Peyer's patch (tissue), 4 donors: ENCODE measurements at regions not wholly inside any gene's neighbourhood (a gene's known extent, or its start where the extent isn't known, plus 50 kb on each side); places are given as distances from the start of the nearest gene placed in this dataset.

ENCODE experiments used
- DNase-seq, 3 donors: peaks; one replicate each; pipeline ENCODE4 v3.0.0-alpha.2; 2017 to 2019
- H3K27ac ChIP-seq, 4 donors: fragments of 200-600 bp; sonication (generic); one replicate each; pipeline ENCODE4 v1.5.1; 2016 to 2019
- H3K27me3 ChIP-seq, 2 donors: fragments of 200-600 bp; sonication (generic); one replicate each; pipeline ENCODE4 v1.5.1; 2019
- H3K36me3 ChIP-seq, 3 donors: fragments of 200-600 bp; sonication (generic); one replicate each; pipeline ENCODE4 v1.5.1; 2016 to 2019
- H3K4me1 ChIP-seq, 4 donors: fragments of 200-600 bp; sonication (generic); one replicate each; pipeline ENCODE4 v1.5.1; 2016 to 2019
- H3K4me3 ChIP-seq, 4 donors: fragments of 200-600 bp; sonication (generic); 1 replicate in 3 of 4; 2 replicates in 1 of 4; pipeline ENCODE4 v1.5.1; 2016 to 2019; ENCODE audit warnings: mild to moderate bottlenecking in 1 of 4
- H3K9me3 ChIP-seq, 4 donors: fragments of 200-600 bp; sonication (generic); one replicate each; pipeline ENCODE4 v1.5.1; 2016 to 2019; ENCODE audit warnings: mild to moderate bottlenecking in 1 of 4
- POLR2A ChIP-seq, 2 donors: fragments of 450-650 bp; IDR thresholded peaks; one replicate each; pipeline ENCODE4 v1.5.1; 2017; ENCODE audit warnings: antibody characterized with exemption in 2 of 2, mild to moderate bottlenecking in 2 of 2, moderate library complexity in 2 of 2
- TF ChIP-seq, protein P1 (sequence below), 6 experiments: fragments of 450-650 bp in 4 of 6; fragments of 200-600 bp in 2 of 6; sonication (generic) in 1 of 6; IDR thresholded peaks; one replicate each; pipeline ENCODE4 v1.5.1; 2017 to 2019; ENCODE audit warnings: antibody characterized with exemption in 6 of 6, mild to moderate bottlenecking in 3 of 6, moderate library complexity in 1 of 6

GRCh38 chr21:41566500-41567014, 58.6 kb upstream of the TMPRSS2 start:
- H3K4me3 ChIP-seq, result no peak overlapping the region
- H3K27me3 ChIP-seq, result no peaks in the 10 kb centered on the region
- TF ChIP-seq, protein P1, sequence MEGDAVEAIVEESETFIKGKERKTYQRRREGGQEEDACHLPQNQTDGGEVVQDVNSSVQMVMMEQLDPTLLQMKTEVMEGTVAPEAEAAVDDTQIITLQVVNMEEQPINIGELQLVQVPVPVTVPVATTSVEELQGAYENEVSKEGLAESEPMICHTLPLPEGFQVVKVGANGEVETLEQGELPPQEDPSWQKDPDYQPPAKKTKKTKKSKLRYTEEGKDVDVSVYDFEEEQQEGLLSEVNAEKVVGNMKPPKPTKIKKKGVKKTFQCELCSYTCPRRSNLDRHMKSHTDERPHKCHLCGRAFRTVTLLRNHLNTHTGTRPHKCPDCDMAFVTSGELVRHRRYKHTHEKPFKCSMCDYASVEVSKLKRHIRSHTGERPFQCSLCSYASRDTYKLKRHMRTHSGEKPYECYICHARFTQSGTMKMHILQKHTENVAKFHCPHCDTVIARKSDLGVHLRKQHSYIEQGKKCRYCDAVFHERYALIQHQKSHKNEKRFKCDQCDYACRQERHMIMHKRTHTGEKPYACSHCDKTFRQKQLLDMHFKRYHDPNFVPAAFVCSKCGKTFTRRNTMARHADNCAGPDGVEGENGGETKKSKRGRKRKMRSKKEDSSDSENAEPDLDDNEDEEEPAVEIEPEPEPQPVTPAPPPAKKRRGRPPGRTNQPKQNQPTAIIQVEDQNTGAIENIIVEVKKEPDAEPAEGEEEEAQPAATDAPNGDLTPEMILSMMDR (IDR thresholded peaks at IDR 0.05), result peak in 2 of 6 experiments; percentile 18 to 22
- TF ChIP-seq POLR2A (IDR thresholded peaks at IDR 0.05), result peak; percentile 12 to 74
- no peaks in the 10 kb centered on the region for H3K9me3 ChIP-seq
- peak overlapping the region in 3 of 4 donors; percentile 55 to 90 (median 84) for H3K27ac ChIP-seq
- H3K4me1 ChIP-seq, result peaks cover 0 to 45% (median 0%) of the 10 kb centered on the region in 4 donors
- DNase-seq, result peak in 2 of 3 donors; percentile 82
- H3K36me3 ChIP-seq, result no peaks in the 10 kb centered on the region

- peak overlapping the region in 3 of 4 donors; percentile 60 to 90 (median 84) for H3K27ac ChIP-seq
- peaks cover 0 to 52% (median 0%) of the 10 kb centered on the region in 4 donors for H3K4me1 ChIP-seq
- peak in 2 of 3 donors; percentile 70 to 73 for DNase-seq
Observed at GRCh38 chr21:41565550-41565949, 57.6 kb upstream of the TMPRSS2 start.

DNA sequence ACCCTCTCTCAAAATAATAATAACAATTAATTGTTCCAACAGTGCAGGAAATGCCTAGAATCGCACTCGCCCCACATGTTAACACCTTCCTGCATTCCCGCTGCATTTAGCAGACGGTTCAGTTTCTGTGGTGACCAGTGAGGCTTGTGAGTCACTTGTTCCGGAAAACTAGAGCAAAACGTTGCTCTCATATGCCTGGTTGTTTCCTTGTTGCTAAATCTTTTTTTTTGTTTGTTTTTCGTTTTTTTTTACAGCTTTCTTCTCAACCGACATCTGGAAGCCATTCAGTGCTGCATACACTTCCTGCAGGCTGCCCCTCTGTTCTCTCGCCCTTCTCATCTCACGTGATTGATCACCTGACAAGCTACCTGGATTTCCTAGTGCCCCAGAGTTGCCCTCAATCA, 56.9 kb upstream of the TMPRSS2 start:
- peak in 1 of 3 donors; percentile 73 for DNase-seq
- no peaks in the 10 kb centered on the region for H3K27me3 ChIP-seq
- no peaks in the 10 kb centered on the region for H3K9me3 ChIP-seq
- H3K36me3 ChIP-seq, result no peaks in the 10 kb centered on the region
- H3K27ac ChIP-seq, result peak overlapping the region in 3 of 4 donors; percentile 60 to 90 (median 84)
- peaks cover 0 to 56% (median 0%) of the 10 kb centered on the region in 4 donors for H3K4me1 ChIP-seq
- TF ChIP-seq POLR2A (IDR thresholded peaks at IDR 0.05), result no peak
- TF ChIP-seq, protein P1 (IDR thresholded peaks at IDR 0.05), result no peak
- no peak overlapping the region for H3K4me3 ChIP-seq

More at GRCh38 chr21:41565550-41565949, 57.6 kb upstream of the TMPRSS2 start:
- Histone ChIP-seq H3K36me3 (no peaks in the 10 kb centered on the region), H3K9me3 (no peaks in the 10 kb centered on the region), H3K4me3 (no peak overlapping the region), H3K27me3 (no peaks in the 10 kb centered on the region)
- no peak for TF ChIP-seq POLR2A (IDR thresholded peaks at IDR 0.05)
- TF ChIP-seq, protein P1 (IDR thresholded peaks at IDR 0.05), result no peak

- TF ChIP-seq POLR2A (IDR thresholded peaks at IDR 0.05), result no peak
- TF ChIP-seq, protein P1 (IDR thresholded peaks at IDR 0.05), result no peak
Observed at GRCh38 chr21:41562101-41563000, 54.4 kb upstream of the TMPRSS2 start.

DNA sequence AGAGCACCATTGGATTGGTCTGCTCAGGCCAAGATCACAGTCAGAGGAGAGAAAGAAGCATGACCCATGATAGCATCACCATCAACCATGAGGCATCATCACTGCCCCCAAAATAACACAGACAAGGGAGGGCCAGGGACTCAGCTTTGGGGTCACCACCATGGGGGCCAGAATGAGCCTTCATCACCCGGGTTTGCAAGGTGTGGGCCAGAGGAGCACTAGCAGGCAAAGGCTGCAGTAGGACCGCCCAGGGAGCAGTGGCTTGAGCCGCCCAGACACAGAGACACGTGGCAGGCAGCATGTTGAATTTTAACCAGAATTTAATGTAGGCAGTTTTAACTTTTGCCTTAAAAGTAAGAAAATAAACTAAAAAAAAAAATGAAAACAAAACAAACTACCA, 53.7 kb upstream of the TMPRSS2 start:
- Histone ChIP-seq H3K4me3 (no peak overlapping the region), H3K36me3 (no peaks in the 10 kb centered on the region), H3K4me1 (peaks cover 0 to 48% (median 0%) of the 10 kb centered on the region in 4 donors), H3K9me3 (no peaks in the 10 kb centered on the region), H3K27ac (peak overlapping the region in 3 of 4 donors; percentile 72 to 89 (median 88)), H3K27me3 (no peaks in the 10 kb centered on the region)
- TF ChIP-seq, protein P1 (IDR thresholded peaks at IDR 0.05), result no peak
- no peak for TF ChIP-seq POLR2A (IDR thresholded peaks at IDR 0.05)
- no peak for DNase-seq

More at GRCh38 chr21:41562101-41563000, 54.4 kb upstream of the TMPRSS2 start:
- Histone ChIP-seq H3K9me3 (no peaks in the 10 kb centered on the region), H3K36me3 (no peaks in the 10 kb centered on the region), H3K4me3 (no peak overlapping the region), H3K4me1 (peaks cover 0 to 53% (median 0%) of the 10 kb centered on the region in 4 donors), H3K27me3 (no peaks in the 10 kb centered on the region), H3K27ac (peak overlapping the region in 3 of 4 donors; percentile 72 to 89 (median 88))
- peak in 1 of 3 donors; percentile 73 for DNase-seq
